ENCODE measurements at regions not wholly inside any gene's neighbourhood (a gene's known extent, or its start where the extent isn't known, plus 50 kb on each side); places are given as distances from the start of the nearest gene placed in this dataset.

GRCh38 chrX:10949541-10949940 lies 161.6 kb upstream of the HCCS start:
- H2BK15ac ChIP-seq (ENCODE audit: low read depth, low read length), result no peak overlapping the region
- ATAC-seq (ENCODE audit: low read depth) (no peak), DNase-seq (no peak)
- H2BK120ac ChIP-seq (ENCODE audit: low read depth, low read length), result no peak overlapping the region
- no peak overlapping the region for H3K4me2 ChIP-seq (ENCODE audit: low read depth, low read length)
- no peak overlapping the region for H2AK9ac ChIP-seq (replicated peaks; ENCODE audit: low read depth, low read length, poor library complexity)
- dilution Hi-C loops (cut with HindIII; ENCODE audit: low sequenced_read_pairs, unreplicated experiment), result no loop called here
- no peaks in the 10 kb centered on the region for H3K9me1 ChIP-seq (ENCODE audit: insufficient read depth, low read length)
- no peak overlapping the region for H3K18ac ChIP-seq (ENCODE audit: low read depth, low read length)
- intact Hi-C loops (cut with micrococcal nuclease), result no loop called here
- no peak overlapping the region for H3K27ac ChIP-seq (ENCODE audit: insufficient read depth, low read length)
- in situ Hi-C loops (cut with MboI; ENCODE audit: low sequenced_read_pairs), result no loop called here
- no peak overlapping the region for H3K4ac ChIP-seq (ENCODE audit: low read depth, low read length)
- no peak overlapping the region for H2AK5ac ChIP-seq (ENCODE audit: low read depth, low read length)
- no peaks in the 10 kb centered on the region for H3K27me3 ChIP-seq (ENCODE audit: control insufficient read depth, insufficient read depth, low read length)
- no peak overlapping the region for H3K4me3 ChIP-seq (ENCODE audit: insufficient read depth, low read depth, low read length)
- no peak overlapping the region for H2AFZ ChIP-seq (replicated peaks; ENCODE audit: low read length, poor library complexity)
- no peak overlapping the region for H4K8ac ChIP-seq (ENCODE audit: low read depth in 2 of 2, low read length in 2 of 2)
- no peak overlapping the region for H3K14ac ChIP-seq (replicated peaks; ENCODE audit: low read depth, low read length)
- H3K56ac ChIP-seq (ENCODE audit: extremely low read depth, insufficient read depth, low read length), result no peak overlapping the region
- no peaks in the 10 kb centered on the region for H3K79me1 ChIP-seq (ENCODE audit: low read depth in 1 of 2, low read length in 2 of 2)
- no peak overlapping the region for H4K5ac ChIP-seq (ENCODE audit: low read depth, low read length)
- TF ChIP-seq CEBPB (IDR thresholded peaks at IDR 0.05; ENCODE audit: low read depth, low read length) (no peak), ELK1 (IDR thresholded peaks at IDR 0.05; ENCODE audit: borderline replicate concordance, low read depth, low read length) (no peak), USF2 (IDR thresholded peaks at IDR 0.05; ENCODE audit: low read depth, low read length) (no peak), FOS (IDR thresholded peaks at IDR 0.05; ENCODE audit: low read depth, low read length) (no peak), CHD1 (IDR thresholded peaks at IDR 0.05; ENCODE audit: low read depth, low read length) (no peak), RFX5 (IDR thresholded peaks at IDR 0.05; ENCODE audit: low read depth, low read length) (no peak), CTCF (conservative IDR thresholded peaks at IDR 0.05; ENCODE audit: low read depth, low read length) (no peak), MAZ (IDR thresholded peaks at IDR 0.05; ENCODE audit: borderline replicate concordance, low read depth, low read length) (no peak), POLR2A (IDR thresholded peaks at IDR 0.05; ENCODE audit: low read depth, low read length) (no peak), RAD21 (IDR thresholded peaks at IDR 0.05; ENCODE audit: low read length) (no peak), SMC3 (IDR thresholded peaks at IDR 0.05; ENCODE audit: low read depth, low read length) (no peak), NFE2L2 (IDR thresholded peaks at IDR 0.05; ENCODE audit: low read depth, low read length) (no peak), MXI1 (IDR thresholded peaks at IDR 0.05; ENCODE audit: borderline replicate concordance, low read depth, low read length) (no peak), RCOR1 (IDR thresholded peaks at IDR 0.05; ENCODE audit: insufficient replicate concordance, low read length) (no peak), BHLHE40 (IDR thresholded peaks at IDR 0.05; ENCODE audit: low read depth, low read length) (no peak), MAFK (IDR thresholded peaks at IDR 0.05; ENCODE audit: low read depth, low read length) (no peak)
- no peak overlapping the region for H3K23ac ChIP-seq (ENCODE audit: low read depth, low read length)
- no peaks in the 10 kb centered on the region for H3K9me3 ChIP-seq (ENCODE audit: control insufficient read depth, insufficient read depth, low read length)
- no peak overlapping the region for H2BK5ac ChIP-seq (ENCODE audit: low read depth, low read length, poor library complexity, severe bottlenecking)
- H3K9ac ChIP-seq (ENCODE audit: low read depth, low read length), result no peak overlapping the region
- H3K4me1 ChIP-seq (ENCODE audit: control insufficient read depth, insufficient read depth, low read length), result peaks cover 6% of the 10 kb centered on the region
- CTCF ChIA-PET, result no interaction called here
- POLR2A ChIA-PET (ENCODE audit: unreplicated experiment), result no interaction called here
- H4K20me1 ChIP-seq (ENCODE audit: insufficient read depth, low read length), result no peaks in the 10 kb centered on the region
- H2BK20ac ChIP-seq (ENCODE audit: low read depth, low read length), result no peak overlapping the region
- no TSS peak for BruUV-seq (replicated peaks)
- H4K91ac ChIP-seq (ENCODE audit: insufficient read depth, low read depth, low read length), result no peak overlapping the region
- H3K36me3 ChIP-seq (ENCODE audit: control insufficient read depth, insufficient read depth, low read length), result no peaks in the 10 kb centered on the region
